HG03097 (cell line): ENCODE measurements at regions not wholly inside any gene's neighbourhood (a gene's known extent, or its start where the extent isn't known, plus 50 kb on each side); places are given as distances from the start of the nearest gene placed in this dataset.
"Not testable (repeated sequence)": the region's sequence is repeated elsewhere in the genome, so short reads cannot be mapped to it uniquely, and the experiment has no call there.

Experiments
- ATAC-seq: cut with Tn5 transposase; IDR thresholded peaks from one replicate; pipeline ENCODE4 v1.9.1; 2021; ENCODE audit not compliant: unreplicated experiment, low FRiP score

DNA sequence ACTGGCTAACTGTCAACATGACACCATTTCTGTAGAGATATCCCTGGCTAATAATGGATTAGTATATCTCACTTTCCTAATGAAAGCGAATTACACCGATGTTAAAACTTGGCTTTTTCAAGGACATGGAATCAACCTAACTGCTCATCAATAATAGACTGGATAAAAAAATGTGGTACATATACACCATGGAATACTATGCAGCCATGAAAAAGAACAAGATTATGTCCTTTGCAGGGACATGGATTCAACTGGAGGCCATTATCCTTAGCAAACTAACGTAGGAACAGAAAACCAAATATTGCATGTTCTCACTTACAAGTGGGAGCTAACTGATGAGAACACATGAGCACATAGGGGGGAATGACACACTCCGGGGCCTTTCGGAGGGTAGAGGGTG is 62.6 kb downstream of the ZIC1 start:
- no peak for ATAC-seq

DNA sequence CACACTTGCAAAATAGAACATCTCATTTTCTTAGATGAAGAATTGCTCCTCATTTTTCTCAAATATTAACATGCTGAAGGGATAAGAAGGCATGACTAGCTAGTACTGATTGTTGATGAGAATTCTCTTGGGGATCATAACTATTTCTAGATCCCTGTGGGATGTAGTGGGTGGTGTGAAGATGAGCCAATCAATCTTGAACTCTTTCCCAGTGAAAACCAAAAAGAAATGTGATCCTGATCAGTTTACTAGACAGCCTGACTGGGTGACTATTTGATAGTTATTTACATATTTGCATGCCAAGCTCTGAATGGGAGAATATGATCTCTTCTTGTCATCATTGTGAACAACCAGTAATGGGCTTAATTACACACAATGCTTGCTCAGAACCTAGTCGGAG is 63.7 kb downstream of the ZIC1 start:
- ATAC-seq = no peak

DNA sequence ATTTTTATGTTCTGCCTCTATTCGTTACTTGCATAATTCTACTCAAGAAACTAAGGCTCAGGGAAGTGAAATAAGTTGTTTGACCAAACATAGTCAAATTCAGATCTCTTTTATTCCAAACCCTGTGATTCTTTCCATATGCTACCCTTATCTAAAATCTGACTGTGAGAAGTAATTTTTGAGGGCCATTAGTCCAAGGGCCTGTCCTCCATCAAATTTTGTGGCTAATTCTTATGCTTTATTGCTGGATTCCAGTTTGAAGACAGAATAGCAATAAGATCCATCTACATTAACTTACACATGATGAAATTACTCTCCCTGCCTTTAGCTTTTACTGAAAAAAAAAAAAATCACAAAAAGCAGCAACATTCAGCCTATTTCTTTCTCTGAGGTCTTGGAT is 74.0 kb downstream of the ZIC1 start:
- ATAC-seq = no peak

DNA sequence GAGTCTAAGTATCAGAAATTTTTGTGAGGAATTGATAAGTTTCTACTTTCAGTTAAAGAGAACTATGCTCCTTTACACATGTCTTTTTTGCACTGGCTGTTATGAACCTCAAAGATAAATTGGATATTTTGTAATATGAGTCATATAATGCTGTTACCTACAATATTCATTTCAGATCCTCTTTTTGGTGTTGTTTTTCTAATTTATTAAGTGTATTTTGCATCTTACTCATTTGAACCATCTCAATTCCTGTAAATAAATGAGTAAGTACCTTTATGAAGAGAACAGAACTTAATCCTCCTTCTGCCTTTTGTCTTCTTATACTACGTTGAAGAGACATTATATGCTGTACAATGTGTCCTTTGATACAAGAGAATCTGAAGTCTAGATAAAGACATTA is 74.4 kb downstream of the ZIC1 start:
- ATAC-seq = no peak

DNA sequence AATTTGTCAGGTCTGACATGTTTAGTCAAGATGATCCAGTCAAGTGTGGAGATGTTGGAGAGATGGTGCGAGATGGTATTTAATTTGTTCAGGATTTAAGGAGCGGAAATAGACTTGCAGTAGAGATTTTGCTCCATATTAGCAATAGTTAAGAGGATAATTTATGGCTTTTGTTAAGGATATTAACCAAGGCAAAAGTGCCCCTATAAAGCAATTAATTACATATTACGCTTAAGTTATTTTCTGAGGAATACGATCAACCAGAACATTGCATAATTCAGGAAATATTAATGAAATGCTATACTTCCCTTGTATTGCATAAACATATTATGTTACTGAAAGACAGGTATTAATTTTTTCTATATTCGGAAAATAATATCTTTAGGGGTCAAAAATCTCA is 83.9 kb downstream of the ZIC1 start:
- no peak for ATAC-seq

DNA sequence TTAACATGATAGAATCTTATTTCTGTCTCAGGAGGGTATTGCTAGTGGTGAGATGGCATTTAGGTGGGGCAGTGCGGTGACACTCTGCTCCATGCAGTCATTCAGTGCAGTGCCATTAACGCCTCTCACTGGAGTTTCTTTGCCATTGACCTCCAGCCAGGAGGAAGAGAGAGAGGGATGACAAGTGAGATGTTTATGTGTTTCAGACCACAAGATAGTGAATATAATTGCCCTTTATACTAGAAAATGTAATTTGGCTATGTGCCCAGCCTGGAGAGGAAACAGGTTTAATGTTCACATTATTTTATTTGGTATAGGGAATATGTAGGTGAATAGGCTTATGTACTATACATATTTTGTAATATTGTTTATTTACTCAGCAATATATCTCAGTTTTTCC is 84.5 kb downstream of the ZIC1 start:
- ATAC-seq = no peak

DNA sequence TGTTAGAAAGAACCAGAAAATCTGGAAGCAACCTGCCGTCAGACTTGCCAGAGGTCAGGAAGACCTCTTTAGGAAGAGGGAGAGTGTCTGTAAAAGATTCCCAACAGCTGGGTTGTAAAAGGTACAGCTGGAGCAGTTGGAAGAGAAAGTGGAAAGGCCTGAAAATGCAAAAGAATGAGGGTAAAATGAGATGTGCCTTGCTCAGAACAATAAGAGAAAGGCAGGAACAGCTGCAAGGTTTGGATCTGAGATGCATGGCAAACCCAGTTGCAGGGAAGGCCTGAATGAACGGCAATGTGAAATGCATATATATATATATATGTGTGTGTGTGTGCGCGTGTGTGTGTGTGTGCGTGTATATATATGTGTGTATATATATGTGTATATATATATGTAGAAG is 88.1 kb downstream of the ZIC1 start:
- no peak for ATAC-seq

DNA sequence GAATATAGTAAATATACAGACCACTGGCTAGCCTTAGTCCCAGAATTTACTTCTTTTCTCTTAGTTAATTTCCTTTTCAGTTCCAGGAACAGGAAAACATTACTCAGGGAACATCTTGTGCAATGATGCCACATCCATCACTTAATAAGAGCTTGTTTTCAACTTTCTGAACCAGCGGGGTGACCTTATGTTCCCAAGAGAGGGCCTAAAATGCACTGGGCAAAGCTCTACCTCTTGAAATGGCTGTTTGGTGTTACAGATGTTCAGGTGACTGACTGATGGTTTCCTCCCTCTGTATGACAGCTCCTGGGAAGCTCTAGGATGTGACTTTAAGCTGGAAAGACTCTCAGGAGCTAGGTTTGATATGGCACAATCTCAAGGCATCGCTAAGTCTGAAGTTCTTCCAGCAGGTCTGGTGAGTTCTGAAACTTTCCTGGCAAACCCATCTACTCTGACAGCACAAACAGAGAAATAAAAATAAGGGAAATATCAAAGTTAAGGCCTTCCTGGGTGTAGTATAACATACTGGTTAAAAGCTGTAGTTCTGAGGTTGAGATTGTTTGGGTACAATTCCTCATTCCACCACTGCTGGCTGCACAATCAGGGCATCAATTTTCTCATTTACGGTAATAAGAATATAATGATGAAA is 98.6 kb downstream of the ZIC1 start:
- ATAC-seq = no peak

DNA sequence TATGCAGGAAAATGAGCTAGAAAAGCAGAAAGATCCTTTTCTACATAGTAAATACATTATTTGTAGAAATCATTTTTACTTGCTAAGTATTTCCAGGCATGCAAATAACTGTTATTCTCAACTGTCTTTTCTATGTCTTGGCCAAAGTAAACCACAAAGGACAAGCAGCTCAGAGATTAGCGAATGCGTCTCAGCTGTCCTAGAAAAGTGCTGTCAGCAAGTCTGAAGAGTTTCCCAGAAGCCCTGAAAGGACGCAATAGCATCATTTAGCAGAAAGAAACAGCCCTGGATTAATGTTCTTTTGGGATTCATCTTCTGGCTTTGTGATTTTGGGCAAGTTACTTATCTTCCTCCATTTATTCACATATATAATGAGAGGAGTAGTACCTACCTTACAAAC is 100.3 kb downstream of the ZIC1 start:
- ATAC-seq = no peak

DNA sequence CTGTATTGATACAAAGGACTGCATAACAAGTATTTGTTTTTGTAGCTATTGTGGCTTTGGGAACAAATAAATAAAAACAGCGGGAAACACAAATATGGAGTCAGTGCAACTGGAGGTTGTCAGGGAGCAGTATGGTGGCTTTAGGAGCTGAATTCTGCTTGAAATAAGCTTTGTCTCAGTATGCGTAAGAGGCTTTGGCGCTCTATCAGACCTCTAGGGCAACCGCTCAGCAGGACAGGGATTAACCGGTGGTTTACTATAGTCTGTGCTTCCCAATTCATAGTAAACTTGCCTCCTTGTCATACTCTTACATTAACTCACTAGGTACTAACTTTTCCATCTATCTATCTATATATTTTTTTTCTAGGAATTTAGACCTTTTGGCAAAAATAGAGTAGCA is 104.6 kb downstream of the ZIC1 start:
- ATAC-seq = no peak

DNA sequence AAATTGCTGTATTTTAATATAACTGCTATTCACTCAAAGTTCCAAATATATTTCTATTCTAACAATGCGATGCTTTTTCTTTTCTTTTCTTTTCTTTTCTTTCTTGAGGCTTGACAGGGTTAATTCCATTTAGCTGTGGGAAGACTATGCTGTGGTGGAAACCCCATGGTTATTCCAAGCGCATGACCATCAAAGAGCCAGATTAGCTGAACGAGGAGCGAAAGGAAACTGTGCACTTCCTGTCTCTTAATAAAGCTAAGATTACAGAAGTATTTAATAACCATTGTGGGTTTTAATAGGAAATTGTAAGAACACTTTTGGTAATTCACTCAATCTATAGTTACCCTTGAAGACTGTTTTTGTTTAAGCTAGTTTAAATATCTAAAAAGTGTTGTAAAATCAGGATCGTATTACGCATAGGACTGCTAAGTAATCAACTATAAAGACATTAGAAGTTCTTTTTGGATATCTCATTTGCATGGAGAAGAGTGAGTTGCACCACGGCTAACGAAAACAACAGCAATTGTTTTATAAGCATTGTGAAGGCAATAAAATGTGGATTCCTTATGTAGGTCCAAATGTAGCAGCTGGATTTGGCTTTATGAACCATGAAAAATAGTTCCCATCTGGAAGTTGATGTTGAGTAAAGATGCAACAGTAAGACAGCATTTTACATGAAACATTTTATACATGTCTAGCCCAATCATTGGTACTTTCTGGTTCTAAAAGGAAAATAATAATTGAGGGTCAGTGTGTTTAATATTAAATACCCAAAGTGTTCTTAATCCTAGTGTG is 105.4 kb downstream of the ZIC1 start:
- ATAC-seq = no peak

DNA sequence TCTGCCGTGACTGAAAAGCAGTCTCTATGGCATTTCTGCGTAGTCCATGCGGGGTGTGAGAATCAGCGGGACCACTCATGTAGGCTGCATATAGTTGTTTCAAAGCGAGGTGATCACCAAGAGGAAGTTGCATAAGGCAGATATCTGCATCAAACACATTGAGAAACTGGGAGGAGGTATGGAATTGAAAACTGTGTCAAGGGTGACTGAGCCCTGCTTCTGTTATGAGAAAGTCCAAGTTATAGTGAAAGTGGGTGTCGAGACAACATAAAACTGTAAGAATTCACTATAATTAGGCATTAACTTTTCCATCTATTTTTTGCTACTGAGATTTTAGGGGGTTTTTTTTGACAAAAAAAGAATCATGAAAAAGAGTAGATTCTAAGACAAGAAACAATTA is 109.3 kb downstream of the ZIC1 start:
- no peak for ATAC-seq

DNA sequence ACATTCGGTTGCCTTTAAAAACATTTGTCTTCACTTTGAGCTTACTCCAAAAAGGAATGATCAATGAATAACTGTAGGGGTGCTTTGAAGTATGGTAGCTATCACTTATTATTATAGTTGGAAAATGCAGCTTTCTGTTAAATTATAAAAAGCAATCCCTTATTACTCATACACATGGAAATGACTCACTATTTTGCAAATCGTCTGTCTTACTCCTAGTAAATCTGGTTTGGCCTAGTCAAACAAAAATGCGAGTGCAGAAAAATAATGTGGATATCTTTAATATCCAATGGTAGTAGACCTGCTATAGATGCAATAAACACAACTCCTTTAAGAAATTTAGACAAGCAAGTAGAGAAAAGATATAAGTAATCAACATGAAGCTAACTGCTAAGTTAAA is 112.5 kb downstream of the ZIC1 start:
- no peak for ATAC-seq

DNA sequence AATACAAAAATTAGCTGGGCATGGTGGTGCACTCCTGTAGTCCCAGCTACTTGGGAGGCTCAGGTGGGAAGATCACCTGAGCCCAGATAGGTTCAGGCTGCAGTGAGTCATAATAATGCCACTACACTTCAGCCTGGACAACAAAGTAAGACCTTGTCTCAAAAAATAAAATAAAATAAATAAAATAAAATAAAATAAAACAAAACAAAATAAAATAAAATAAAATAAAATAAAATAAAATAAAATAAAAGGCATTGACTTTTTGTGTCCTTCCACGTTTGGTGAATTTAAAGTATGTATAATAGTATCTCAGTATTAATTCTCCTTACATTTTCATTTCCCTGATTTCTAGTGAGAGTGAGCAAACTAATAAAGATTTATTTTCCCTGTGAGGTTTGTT is 113.6 kb downstream of the ZIC1 start:
- not testable (repeated sequence) for ATAC-seq

DNA sequence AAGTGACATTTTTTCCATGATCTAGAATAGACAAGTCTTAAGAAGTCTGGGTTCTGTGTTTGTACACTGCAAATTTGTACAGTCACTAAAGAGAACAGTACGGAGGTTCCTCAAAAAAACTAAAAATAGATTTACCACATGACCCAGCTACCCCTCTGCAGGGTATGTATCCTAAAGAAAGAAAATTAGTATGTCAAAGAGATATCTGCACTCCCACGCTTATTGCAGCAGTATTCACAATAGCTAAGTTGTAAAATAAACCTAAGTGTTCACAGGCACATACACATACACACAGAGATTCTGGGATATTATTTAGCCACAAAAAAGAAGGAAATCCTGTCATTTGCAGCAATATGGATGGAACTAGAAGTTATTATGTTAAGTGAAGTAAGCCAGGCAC is 120.4 kb downstream of the ZIC1 start:
- ATAC-seq = no peak

DNA sequence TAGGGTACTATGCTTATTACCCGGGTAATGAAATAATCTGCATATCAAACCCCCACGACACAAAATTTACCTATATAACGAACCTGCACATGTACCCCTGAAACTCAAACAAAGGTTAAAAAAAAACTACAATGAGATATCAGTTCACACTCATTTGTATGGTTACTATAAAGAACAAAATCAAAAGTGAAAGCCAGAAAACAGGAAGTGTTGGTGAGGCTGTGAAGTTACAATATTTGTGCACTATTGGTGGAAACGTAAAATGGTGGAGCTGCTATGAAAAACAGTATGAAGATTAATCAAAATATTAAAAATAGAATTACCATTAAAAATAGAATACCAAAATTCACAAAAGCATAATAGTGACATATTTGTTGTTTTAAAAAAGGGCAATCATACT is 128.9 kb downstream of the ZIC1 start:
- ATAC-seq = no peak

DNA sequence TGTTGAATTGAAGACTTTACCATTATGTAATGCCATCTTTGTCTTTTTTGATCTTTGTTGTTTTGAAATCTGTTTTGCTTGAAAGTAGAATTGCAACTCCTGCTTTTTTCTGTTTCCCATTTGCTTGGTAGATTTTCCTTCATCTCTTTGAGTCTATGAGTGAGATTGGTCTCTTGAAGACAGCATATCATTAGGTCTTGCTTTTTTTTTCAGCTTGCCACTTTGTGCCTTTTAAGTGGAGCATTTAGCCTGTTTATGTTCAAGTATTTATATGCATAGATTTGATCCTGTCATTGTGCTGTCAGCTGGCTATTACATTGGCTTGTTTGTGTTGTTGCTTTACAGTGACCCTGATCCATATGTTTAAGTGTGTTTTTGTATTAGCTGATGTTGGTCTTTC is 131.8 kb downstream of the ZIC1 start:
- ATAC-seq = no peak

DNA sequence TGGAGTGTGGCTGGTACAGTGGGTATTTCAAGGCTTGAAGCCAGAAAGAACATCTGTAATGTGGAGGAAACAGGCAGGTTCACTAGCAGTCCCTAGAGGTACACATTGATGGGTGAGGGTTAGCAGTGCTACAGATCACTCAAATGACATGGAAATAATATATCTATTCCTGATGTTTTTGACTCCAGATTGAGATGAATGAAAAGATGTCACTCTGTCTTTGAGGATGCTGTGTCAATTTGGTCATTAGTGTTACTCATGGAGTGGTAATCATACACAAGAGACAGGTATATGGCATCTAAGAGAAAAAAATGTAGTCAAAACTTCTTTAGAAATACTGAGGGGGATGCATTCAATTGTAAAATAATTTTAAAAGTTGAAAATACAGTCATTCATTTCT is 135.1 kb downstream of the ZIC1 start:
- no peak for ATAC-seq

DNA sequence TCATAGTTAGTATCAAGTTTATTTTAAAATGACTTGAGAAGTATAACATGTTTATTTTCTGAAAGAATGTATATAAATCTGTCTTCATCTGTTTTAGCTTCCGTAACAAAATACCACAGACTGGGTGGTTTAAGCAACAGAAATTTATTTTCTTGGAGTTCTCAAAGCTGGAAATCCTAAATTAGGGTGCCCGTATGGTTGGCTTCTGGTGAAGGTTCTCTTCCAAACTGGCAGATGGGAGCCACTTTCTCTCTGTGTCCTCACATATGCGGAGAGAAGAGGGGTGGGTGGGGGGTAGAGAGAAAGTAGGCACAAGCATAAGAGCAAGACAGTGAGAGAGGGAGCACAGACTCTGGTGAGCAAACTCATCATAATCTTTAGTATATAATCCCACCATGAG is 142.3 kb downstream of the ZIC1 start:
- no peak for ATAC-seq

DNA sequence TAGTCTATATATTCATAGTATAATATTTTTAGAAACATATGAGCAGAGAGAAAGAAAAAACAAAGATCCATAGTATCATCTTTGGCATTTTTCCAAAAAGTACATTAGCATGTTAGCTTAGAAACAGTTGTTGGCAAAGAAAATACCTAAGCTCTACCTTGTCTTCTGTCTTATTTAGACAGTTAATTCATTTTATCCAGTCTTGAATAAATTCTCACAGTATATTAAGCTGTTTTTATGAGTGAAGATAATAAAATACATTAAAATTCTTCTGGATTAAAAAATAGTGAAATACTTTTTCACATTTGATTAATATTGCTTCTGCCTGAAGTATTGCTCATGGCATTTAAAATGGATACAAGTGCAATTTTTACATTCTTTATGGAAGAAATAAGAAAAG is 145.2 kb downstream of the ZIC1 start:
- ATAC-seq = no peak

DNA sequence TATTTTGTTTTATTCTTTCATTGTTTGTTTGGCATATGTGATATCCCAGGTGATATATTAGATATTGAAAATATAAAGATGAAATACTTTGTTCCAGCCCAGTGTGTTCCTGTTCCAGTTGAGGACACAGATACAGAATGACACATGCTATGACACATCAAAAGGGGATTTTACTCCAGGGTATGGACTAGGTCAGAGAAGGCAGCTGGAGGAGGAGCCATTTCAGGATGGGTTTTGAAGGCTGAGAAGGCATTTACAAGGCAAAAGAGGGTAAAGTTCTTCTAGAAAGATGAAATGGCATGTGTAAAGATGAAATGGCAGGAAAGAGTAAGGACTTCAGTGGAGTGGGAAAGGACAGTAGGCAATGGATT is 163.8 kb downstream of the ZIC1 start:
- ATAC-seq = no peak

DNA sequence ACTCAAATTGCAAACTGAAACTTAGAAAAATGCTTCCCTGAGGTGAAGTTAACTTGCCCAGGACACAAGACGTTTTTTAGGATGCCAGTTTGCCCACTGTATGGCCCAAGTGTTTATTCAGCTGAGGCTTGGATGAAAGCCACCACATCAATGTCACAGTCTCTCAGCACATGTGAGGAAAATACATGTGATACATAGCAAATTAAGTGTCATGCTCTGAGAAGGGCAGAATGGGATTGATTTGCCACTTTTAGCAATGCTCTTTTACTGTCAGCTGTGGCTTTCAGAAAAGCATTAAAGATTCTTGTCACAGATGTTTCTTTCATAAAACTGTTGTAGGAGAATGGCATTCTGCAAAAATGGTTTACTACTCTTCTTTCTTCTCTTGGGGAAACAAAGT is 165.5 kb downstream of the ZIC1 start:
- no peak for ATAC-seq

DNA sequence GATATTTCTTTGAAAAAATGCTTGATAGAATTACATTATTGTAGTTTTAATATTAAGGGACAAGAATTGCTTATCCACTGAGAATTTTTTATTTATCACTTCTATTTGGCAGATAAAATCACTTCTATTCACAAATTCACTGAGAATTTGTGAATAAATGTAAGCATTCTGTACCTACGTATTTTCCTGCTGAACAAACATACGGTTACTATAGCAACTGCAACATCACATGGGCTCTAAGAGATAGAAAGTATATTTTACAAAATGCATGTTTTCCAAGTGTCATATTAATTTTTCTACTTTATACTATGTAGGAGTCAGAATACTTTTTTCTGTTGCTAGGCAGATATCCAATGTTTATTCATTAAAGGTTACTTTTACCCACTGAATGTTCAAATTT is 166.2 kb downstream of the ZIC1 start:
- ATAC-seq = no peak
